ENCODE measurements at regions not wholly inside any gene's neighbourhood (a gene's known extent, or its start where the extent isn't known, plus 50 kb on each side); places are given as distances from the start of the nearest gene placed in this dataset.
"Not testable (repeated sequence)": the region's sequence is repeated elsewhere in the genome, so short reads cannot be mapped to it uniquely, and the experiment has no call there.

DNA sequence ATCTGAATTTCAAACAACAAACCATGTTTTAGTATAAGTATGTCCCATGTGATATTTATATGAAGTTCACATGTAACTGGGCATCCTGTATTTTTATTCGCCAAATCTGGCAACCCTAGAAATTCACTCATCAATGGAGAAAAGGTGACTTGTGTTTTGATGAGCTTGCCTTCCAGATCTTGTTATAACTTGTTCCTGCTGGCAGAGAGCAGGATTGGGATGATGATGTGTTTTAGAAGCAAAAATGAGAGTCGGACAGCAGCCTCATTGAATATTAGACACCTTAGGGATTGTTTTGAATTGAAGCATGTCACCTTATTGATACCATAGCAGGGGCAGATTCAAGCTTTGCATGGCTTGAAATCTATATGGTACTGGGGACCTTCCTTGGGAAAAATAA lies 85.4 kb upstream of the MED13 start:
- TF ChIP-seq ZFX (IDR thresholded peaks at IDR 0.05; ENCODE audit: borderline replicate concordance): no peak
- TF ChIP-seq, protein P1, sequence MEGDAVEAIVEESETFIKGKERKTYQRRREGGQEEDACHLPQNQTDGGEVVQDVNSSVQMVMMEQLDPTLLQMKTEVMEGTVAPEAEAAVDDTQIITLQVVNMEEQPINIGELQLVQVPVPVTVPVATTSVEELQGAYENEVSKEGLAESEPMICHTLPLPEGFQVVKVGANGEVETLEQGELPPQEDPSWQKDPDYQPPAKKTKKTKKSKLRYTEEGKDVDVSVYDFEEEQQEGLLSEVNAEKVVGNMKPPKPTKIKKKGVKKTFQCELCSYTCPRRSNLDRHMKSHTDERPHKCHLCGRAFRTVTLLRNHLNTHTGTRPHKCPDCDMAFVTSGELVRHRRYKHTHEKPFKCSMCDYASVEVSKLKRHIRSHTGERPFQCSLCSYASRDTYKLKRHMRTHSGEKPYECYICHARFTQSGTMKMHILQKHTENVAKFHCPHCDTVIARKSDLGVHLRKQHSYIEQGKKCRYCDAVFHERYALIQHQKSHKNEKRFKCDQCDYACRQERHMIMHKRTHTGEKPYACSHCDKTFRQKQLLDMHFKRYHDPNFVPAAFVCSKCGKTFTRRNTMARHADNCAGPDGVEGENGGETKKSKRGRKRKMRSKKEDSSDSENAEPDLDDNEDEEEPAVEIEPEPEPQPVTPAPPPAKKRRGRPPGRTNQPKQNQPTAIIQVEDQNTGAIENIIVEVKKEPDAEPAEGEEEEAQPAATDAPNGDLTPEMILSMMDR (IDR thresholded peaks at IDR 0.05): no peak
- no peak overlapping the region for H3K27ac ChIP-seq

DNA sequence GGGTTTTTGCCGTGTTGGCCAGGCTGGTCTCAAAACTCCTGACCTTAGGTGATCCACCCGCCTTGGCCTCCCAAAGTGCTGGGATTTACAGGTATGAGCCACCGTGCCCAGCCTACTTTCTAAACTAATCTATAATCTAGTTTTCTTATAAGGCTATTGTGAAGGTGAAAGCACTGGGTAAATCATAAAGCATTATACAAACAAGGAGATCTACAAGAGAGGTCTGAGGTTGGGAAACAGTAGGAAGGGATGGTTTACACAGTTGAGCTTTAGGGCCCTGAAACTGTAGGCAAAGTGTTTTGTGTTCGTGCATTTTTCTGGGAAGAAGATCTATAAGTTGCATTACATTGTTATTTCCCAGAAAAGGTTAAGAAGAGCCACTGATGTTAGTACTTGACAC lies 84.9 kb upstream of the MED13 start:
- TF ChIP-seq, protein P1 (IDR thresholded peaks at IDR 0.05): no peak

DNA sequence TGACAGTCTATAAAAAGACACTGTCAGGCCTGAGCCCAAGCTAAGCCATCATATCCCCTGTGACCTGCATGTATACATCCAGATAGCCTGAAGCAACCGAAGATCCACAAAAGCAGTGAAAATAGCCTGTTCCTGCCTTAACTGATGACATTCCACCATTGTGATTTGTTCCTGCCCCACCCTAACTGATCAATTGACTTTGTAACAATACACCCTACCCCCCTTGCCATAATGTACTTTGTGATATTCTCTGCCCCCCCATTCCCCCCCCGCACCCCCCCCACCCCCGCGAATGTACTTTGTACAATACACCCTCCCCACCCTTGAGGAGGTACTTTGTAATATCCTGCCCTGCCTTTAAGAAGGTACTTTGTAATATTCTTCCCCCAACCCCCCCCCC lies 82.2 kb upstream of the MED13 start:
- TF ChIP-seq, protein P1 (IDR thresholded peaks at IDR 0.05): no peak
- TF ChIP-seq ZFX (IDR thresholded peaks at IDR 0.05; ENCODE audit: borderline replicate concordance): no peak
- H3K27ac ChIP-seq: no peak overlapping the region

More for the DNA sequence above, 84.9 kb upstream of the MED13 start:
- no peak overlapping the region for H3K27ac ChIP-seq

DNA sequence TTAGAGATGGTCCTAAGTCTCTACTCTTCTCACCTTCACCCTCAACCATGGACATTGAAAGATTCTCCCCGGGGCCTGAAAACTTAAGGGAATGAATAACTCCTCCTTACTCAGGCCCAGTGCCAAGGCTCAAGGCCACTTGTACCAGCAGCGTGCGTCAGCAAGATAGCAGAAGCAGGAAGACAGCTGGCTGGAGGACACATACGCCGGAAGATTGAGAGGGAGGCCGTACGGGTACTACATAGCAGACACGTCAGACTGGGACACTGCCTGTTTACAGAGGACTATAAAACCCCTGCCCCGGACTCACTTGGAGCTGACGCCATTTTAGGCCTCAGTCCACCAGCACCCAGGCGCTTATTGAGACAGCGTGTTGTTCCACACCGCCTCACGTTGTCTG lies 75.8 kb upstream of the MED13 start:
- TF ChIP-seq, protein P1 (IDR thresholded peaks at IDR 0.05): no peak
- no peak for TF ChIP-seq ZFX (IDR thresholded peaks at IDR 0.05; ENCODE audit: borderline replicate concordance)
- no peak overlapping the region for H3K27ac ChIP-seq

DNA sequence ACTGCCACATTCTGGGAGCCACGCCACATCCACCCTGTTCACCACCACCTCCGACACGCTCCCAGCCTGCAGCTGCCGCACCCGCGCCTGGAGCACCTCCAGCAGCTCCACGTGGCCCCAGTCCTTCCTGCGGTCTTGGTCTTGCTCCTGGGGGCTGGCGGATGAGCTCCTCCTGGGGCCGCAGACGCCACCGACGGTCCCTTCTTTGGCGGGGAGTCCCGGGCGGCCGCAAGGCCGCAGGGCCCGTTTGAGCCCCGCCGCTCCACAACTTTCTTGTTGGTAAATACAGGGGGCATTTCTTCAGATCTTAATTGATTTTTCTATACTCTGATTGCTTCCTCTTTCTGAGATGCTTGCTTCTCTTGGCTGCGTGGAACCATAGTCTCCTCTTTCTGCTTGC lies 75.3 kb upstream of the MED13 start:
- no peak overlapping the region for H3K27ac ChIP-seq
- TF ChIP-seq, protein P1 (IDR thresholded peaks at IDR 0.05): no peak
- no peak for TF ChIP-seq ZFX (IDR thresholded peaks at IDR 0.05; ENCODE audit: borderline replicate concordance)

DNA sequence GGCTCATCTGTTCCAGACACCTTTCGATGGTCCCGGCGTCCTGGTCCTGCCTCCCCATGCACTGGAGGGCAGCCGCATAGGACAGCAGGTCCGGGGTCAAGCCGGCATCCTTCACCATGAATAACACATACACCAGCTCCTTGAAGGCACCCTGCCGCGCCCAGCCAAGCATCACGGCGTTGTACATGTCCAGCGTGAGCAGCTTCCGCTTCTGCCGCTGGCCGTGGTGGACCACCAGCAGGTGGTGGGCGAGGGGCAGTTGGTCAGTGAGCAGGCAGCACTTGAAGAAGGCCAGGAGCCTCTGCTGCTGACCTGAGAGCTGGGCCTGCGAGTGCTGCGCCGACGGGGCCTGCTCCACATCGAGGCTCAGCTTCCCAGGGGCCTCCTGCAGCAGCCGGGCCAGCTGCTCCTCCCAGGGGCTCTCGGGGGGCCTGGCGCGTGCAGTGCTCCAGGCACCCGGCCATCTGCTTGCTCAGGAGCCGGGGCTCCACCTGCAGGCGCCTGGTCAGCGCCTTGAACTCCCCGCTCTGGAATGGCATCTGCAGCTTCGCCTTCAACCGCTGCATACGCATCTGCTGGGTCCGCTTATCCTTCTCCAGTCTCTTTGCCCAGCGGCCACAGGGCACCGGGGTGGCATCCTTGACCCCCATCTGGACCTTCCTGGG lies 74.7 kb upstream of the MED13 start:
- not testable (repeated sequence) for H3K27ac ChIP-seq

DNA sequence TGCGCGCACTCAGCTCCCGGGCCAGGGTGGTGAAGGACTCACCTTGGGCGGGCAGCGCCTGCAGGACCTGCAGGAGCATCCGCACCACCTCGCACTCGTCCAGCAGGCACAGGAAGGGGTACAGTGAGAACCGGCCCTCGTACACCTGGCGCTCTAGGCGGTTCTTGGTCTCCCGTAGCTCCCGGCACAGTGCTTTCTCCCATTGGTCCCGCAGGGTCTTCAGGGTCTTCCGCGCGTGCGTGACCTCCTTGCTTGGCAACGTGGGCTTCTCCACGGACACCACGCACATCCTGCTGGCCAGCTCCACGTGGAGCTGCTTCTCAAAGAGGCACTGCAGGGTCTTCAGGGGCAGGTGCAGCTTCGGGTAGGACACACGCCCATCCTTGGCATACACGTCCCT lies 74.1 kb upstream of the MED13 start:
- TF ChIP-seq ZFX (IDR thresholded peaks at IDR 0.05; ENCODE audit: borderline replicate concordance): no peak
- TF ChIP-seq, protein P1 (IDR thresholded peaks at IDR 0.05): no peak

DNA sequence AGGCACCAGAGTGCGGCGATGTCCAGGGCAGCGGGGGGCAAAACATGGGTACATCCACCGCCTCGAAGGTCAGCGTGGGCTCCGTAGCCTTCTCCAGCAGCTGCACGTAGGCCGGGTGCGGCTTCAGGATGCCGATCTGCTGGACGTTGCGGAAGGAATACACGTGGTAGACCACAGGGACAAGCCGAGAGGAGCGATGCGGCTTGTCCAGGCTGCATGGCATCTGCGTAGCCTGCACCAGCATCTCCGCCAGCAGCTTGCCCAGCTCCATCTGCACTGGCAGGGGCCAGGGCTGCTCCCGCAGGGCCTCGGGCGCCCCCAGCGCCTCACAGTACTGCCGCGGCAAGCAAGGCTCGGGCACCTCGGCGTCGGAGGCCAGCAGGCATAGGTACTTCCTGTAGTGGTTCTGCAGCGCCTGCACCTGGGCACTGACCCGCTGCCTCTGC lies 73.6 kb upstream of the MED13 start:
- not testable (repeated sequence) for H3K27ac ChIP-seq

More for the DNA sequence above, 74.1 kb upstream of the MED13 start:
- no peak overlapping the region for H3K27ac ChIP-seq

DNA sequence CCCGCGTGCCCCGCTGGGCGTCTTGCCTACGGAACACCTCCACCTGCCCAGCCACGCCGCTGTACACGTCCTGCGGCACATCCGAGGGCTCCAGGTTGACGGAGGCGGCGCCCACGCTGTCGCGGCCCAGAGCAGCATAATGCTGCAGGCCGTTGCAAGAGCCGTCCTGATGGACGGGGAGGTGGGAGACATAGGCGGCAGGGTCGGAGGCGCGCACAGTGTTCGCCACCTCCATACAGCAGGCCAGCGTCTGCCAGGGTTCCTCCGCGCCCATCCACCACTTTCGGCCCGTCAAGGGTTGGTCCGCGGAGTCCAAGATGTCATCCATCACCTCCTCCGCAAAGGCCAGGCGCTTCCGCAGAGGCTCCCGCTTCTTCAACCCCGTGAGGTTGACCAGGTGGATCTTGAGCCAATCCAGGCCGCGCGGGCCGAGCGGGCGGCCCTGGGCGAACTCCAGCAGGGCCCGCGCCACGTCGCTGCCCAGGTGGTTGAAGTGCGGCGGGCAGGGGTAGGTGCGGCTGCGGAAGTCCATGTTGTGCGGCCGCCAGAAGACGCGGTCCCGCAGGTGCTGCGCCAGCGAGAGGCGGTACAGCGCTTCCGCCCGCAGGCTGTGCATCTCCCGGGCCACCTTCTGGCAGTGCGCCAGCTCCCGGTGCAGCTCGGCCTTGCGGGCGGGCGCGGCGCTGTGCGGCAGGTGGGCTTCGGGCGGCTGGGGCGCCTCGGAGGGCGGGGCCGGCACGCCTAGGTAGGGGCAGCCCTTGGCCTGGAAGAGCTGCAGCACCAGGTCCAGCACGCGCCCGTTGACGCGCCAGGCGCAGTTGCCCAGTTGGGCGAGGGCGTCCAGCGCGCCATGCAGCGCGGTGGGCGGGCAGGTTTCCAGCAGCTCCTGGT lies 72.9 kb upstream of the MED13 start:
- not testable (repeated sequence) for H3K27ac ChIP-seq

DNA sequence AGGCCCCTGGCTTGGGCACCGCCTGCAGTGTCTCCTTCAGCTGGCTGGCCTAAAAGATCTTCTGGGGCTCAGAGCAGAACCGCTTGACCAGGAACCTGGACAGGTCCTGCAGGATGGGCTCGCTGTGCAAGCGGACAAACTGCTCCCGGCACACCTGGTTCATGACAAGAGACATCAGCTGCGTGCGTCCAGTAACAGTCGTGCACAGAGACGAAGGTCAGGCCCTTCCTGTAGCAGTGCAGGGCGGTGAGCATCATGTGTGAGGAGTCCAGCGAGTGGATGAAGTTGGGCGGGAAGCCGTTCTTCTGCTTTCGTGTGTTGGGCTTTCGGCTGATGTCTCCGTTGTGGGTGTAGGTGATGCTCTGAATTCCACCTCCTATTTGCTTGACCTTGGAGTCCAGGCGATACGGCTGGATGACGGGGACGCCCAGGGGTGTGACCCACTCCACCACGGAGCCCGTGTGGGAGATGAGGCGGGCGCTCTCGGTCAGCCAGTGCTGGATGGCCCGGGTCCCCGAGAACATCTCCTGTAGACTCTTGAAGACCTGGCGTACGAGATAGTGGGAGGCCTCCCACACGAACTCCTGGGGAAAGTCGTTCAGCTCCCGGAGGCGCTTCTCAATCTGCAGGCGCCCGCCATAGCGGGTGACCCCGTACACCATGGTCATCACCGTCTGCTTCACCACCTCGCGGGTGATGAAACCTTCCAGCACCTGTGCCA lies 72.1 kb upstream of the MED13 start:
- not testable (repeated sequence) for H3K27ac ChIP-seq
